Endothelial cell (in vitro differentiated cells): ENCODE measurements at regions not wholly inside any gene's neighbourhood (a gene's known extent, or its start where the extent isn't known, plus 50 kb on each side); places are given as distances from the start of the nearest gene placed in this dataset.

ENCODE experiments used
- DNase-seq: peaks from one replicate; pipeline ENCODE4 v3.0.0; 2021; ENCODE audit warnings: low spot score
- H3K27ac Mint-ChIP-seq: one replicate; pipeline ENCODE4 v1.8.0; 2021; ENCODE audit warnings: mixed read lengths, inconsistent platforms; ENCODE audit not compliant: unreplicated experiment
- H3K27me3 Mint-ChIP-seq: one replicate; pipeline ENCODE4 v1.8.0; 2021; ENCODE audit warnings: mild to moderate bottlenecking, moderate library complexity, mixed read lengths, inconsistent platforms; ENCODE audit not compliant: unreplicated experiment
- H3K36me3 Mint-ChIP-seq: one replicate; pipeline ENCODE4 v1.8.0; 2021; ENCODE audit warnings: mild to moderate bottlenecking, low read depth, mixed read lengths, inconsistent platforms; ENCODE audit not compliant: unreplicated experiment
- H3K4me1 Mint-ChIP-seq: one replicate; pipeline ENCODE4 v1.8.0; 2021; ENCODE audit warnings: mild to moderate bottlenecking, mixed read lengths, inconsistent platforms; ENCODE audit not compliant: unreplicated experiment
- H3K4me3 Mint-ChIP-seq: one replicate; pipeline ENCODE4 v1.8.0; 2021; ENCODE audit warnings: mild to moderate bottlenecking, mixed read lengths, inconsistent platforms; ENCODE audit not compliant: unreplicated experiment
- H3K9me3 Mint-ChIP-seq: one replicate; pipeline ENCODE4 v1.8.0; 2021; ENCODE audit warnings: mixed read lengths, inconsistent platforms; ENCODE audit not compliant: unreplicated experiment
- TF ChIP-seq, protein P1 (sequence below): fragments of 200-600 bp; sonication (generic); IDR thresholded peaks from one replicate; pipeline ENCODE4 v1.5.0; 2021; ENCODE audit warnings: antibody characterized with exemption; ENCODE audit not compliant: unreplicated experiment

DNA sequence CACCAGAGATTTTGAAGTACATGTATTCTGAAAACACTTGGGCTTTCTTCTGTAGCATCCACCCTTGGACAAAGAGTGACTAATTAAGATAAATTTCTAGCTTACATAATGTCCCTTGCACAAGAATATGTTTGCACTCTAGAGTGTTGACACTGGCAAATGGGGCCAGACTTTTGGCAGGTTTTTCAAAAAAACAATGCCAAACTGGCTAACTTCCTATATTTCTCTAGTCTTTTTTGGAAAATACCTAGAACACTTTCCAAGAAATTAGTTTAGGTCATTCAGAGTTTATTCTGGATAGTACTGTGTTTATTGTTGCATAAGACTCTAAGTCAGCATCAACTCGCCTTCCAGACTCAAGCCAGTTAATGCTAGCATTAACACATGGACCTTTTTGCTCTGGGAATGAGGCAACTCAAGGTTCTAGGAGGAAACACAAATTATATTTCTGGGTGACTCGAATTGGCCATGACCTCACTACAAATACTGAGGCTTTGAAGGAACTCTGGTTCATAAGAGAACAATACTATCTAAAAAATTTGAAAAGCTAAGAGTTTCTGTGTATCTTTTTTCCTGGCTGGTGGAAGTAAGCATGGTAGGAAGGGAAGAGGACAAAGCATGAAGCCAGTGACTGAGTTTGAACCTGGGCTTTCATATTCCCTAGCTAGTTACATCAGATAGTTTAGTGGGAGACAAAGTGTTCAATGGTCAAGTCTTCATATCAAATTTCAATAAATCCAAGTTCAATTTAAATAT lies 101.6 kb downstream of the NREP start:
- no peak for DNase-seq
- Mint-ChIP-seq H3K9me3 (peaks cover 4% of the 10 kb centered on the region), H3K36me3 (peaks cover 3% of the 10 kb centered on the region), H3K27me3 (no peaks in the 10 kb centered on the region), H3K27ac (no peak overlapping the region), H3K4me3 (no peak overlapping the region), H3K4me1 (no peaks in the 10 kb centered on the region)
- TF ChIP-seq, protein P1, sequence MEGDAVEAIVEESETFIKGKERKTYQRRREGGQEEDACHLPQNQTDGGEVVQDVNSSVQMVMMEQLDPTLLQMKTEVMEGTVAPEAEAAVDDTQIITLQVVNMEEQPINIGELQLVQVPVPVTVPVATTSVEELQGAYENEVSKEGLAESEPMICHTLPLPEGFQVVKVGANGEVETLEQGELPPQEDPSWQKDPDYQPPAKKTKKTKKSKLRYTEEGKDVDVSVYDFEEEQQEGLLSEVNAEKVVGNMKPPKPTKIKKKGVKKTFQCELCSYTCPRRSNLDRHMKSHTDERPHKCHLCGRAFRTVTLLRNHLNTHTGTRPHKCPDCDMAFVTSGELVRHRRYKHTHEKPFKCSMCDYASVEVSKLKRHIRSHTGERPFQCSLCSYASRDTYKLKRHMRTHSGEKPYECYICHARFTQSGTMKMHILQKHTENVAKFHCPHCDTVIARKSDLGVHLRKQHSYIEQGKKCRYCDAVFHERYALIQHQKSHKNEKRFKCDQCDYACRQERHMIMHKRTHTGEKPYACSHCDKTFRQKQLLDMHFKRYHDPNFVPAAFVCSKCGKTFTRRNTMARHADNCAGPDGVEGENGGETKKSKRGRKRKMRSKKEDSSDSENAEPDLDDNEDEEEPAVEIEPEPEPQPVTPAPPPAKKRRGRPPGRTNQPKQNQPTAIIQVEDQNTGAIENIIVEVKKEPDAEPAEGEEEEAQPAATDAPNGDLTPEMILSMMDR, result no peak

DNA sequence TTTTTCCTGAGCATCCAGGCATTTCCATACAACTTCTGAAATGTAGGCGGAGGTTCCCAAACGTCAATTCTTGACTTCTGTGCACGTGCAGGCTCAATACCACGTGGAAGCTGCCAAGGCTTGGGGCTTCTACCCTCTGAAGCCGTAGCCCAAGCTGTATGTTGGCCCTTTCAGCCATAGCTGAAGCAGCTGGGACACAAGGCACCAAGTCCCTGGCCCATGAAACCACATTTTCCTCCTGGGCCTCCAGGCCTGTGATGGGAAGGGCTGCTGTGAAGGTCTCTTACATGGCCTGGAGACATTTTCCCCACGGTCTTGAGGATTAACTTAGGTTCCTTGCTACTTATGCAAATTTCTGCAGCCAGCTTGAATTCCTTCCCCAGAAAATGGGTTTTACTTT lies 103.6 kb downstream of the NREP start:
- H3K4me1 Mint-ChIP-seq, result no peaks in the 10 kb centered on the region
- TF ChIP-seq, protein P1, result no peak
- H3K36me3 Mint-ChIP-seq, result peaks cover 7% of the 10 kb centered on the region
- no peaks in the 10 kb centered on the region for H3K9me3 Mint-ChIP-seq
- no peak overlapping the region for H3K4me3 Mint-ChIP-seq
- no peaks in the 10 kb centered on the region for H3K27me3 Mint-ChIP-seq
- DNase-seq, result no peak
- H3K27ac Mint-ChIP-seq, result no peak overlapping the region

GRCh38 chr5:111649516-111649915 lies 107.5 kb downstream of the NREP start:
- TF ChIP-seq, protein P1, result no peak
- H3K4me1 Mint-ChIP-seq, result no peaks in the 10 kb centered on the region
- no peaks in the 10 kb centered on the region for H3K27me3 Mint-ChIP-seq
- no peak overlapping the region for H3K27ac Mint-ChIP-seq
- H3K36me3 Mint-ChIP-seq, result peaks cover 7% of the 10 kb centered on the region
- no peaks in the 10 kb centered on the region for H3K9me3 Mint-ChIP-seq
- no peak overlapping the region for H3K4me3 Mint-ChIP-seq
- DNase-seq, result no peak

- peaks cover 6% of the 10 kb centered on the region for H3K9me3 Mint-ChIP-seq
- no peaks in the 10 kb centered on the region for H3K4me1 Mint-ChIP-seq
- TF ChIP-seq, protein P1, result no peak
- H3K27ac Mint-ChIP-seq, result no peak overlapping the region
- peaks cover 2% of the 10 kb centered on the region for H3K27me3 Mint-ChIP-seq
- peaks cover 9% of the 10 kb centered on the region for H3K36me3 Mint-ChIP-seq
- no peak for DNase-seq
- H3K4me3 Mint-ChIP-seq, result no peak overlapping the region
These were observed 111.6 kb downstream of the NREP start for GRCh38 chr5:111645303-111645838.

- no peak overlapping the region for H3K4me3 Mint-ChIP-seq
- peaks cover 9% of the 10 kb centered on the region for H3K9me3 Mint-ChIP-seq
- no peaks in the 10 kb centered on the region for H3K4me1 Mint-ChIP-seq
- H3K27me3 Mint-ChIP-seq, result peaks cover 5% of the 10 kb centered on the region
- no peak for DNase-seq
- no peak overlapping the region for H3K27ac Mint-ChIP-seq
- H3K36me3 Mint-ChIP-seq, result peaks cover 13% of the 10 kb centered on the region
- TF ChIP-seq, protein P1, result no peak
These were observed 113.5 kb downstream of the NREP start for GRCh38 chr5:111643499-111643898.
